ENCODE measurements at regions not wholly inside any gene's neighbourhood (a gene's known extent, or its start where the extent isn't known, plus 50 kb on each side); places are given as distances from the start of the nearest gene placed in this dataset.

DNA sequence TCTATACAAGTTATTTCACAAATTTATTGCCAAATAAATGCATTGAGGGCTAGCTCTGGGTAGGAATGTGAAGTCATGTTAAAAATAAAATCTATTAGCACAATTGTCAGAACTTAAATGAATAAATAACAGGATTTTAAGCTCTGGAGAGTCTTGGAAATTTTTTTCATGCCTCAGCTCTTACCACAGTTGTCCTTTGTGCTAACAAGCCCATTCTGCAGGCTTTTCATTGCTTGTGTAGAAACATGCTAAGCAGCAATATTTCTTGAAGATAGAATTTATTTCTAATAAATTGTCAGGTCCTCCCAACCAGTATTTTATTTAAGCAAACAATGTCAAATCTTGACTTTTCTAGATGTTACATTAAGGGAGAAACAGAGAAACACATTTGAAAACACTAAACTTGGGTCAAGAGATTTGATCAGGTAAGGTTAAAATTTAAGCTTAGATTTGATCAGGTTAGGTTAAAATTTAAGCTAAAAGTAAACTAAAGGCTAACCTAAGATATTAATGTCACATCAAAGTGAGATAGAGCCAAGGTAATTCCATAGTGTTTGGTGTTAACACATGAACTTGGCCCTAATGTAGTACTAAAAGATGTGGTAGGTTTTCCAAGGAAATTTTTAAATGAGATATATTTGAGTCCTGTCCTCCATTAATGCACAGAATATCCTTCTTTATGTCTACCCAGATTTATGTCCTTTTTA lies 179.1 kb upstream of the IL1RAPL1 start:
- intact Hi-C loops (cut with micrococcal nuclease; ENCODE audit: unreplicated experiment): no loop called here
- Histone ChIP-seq H3K9me3 (ENCODE audit: insufficient read depth, low read depth) (no peaks in the 10 kb centered on the region), H2AFZ (no peak overlapping the region), H4K20me1 (ENCODE audit: insufficient read depth) (no peaks in the 10 kb centered on the region), H3K4me1 (replicated peaks; ENCODE audit: insufficient read depth) (no peaks in the 10 kb centered on the region), H3K9me2 (ENCODE audit: insufficient read depth) (no peaks in the 10 kb centered on the region), H3K36me3 (ENCODE audit: low read depth) (no peaks in the 10 kb centered on the region), H3K4me2 (no peak overlapping the region), H3K4me3 (no peak overlapping the region), H3F3A (ENCODE audit: insufficient read depth, low read depth) (no peaks in the 10 kb centered on the region), H3K79me2 (ENCODE audit: low read depth) (no peaks in the 10 kb centered on the region), H3K27me3 (ENCODE audit: insufficient read depth, low read depth) (no peaks in the 10 kb centered on the region), H3K27ac (no peak overlapping the region)
- POLR2A ChIA-PET (ENCODE audit: unreplicated experiment): no interaction called here
- TF ChIP-seq, protein P1, sequence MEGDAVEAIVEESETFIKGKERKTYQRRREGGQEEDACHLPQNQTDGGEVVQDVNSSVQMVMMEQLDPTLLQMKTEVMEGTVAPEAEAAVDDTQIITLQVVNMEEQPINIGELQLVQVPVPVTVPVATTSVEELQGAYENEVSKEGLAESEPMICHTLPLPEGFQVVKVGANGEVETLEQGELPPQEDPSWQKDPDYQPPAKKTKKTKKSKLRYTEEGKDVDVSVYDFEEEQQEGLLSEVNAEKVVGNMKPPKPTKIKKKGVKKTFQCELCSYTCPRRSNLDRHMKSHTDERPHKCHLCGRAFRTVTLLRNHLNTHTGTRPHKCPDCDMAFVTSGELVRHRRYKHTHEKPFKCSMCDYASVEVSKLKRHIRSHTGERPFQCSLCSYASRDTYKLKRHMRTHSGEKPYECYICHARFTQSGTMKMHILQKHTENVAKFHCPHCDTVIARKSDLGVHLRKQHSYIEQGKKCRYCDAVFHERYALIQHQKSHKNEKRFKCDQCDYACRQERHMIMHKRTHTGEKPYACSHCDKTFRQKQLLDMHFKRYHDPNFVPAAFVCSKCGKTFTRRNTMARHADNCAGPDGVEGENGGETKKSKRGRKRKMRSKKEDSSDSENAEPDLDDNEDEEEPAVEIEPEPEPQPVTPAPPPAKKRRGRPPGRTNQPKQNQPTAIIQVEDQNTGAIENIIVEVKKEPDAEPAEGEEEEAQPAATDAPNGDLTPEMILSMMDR (conservative IDR thresholded peaks at IDR 0.05): no peak
- TF ChIP-seq EZH2 (IDR thresholded peaks at IDR 0.05; ENCODE audit: low read depth): no peak
- CTCF ChIA-PET: no interaction called here
- DNase-seq: no peak
- no TSS peak for BruUV-seq (replicated peaks)

DNA sequence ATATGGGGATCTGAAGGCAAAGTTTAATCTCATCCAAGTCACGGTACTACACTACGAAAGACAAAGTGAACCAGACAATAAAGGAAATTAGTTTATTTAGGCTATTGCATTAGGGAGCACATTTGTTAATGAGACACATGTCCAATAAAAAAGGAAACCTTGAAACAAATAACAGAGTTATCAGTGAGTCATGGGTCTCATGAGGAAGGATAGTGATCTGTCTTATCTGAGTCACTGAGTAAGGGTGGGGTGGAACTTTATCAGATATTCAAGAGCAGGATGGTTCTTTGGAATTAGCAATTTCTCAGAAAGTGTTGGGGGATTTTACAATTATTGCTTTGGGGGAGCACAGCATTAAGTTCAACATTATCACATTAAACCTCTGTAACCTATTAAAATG lies 188.9 kb upstream of the IL1RAPL1 start:
- H3K27me3 ChIP-seq (ENCODE audit: insufficient read depth, low read depth): no peaks in the 10 kb centered on the region
- no peaks in the 10 kb centered on the region for H3K4me1 ChIP-seq (replicated peaks; ENCODE audit: insufficient read depth)
- ChIA-PET CTCF (no interaction called here), POLR2A (ENCODE audit: unreplicated experiment) (no interaction called here)
- H4K20me1 ChIP-seq (ENCODE audit: insufficient read depth): no peaks in the 10 kb centered on the region
- no peaks in the 10 kb centered on the region for H3K9me3 ChIP-seq (ENCODE audit: insufficient read depth, low read depth)
- TF ChIP-seq EZH2 (IDR thresholded peaks at IDR 0.05; ENCODE audit: low read depth): no peak
- TF ChIP-seq, protein P1 (conservative IDR thresholded peaks at IDR 0.05): no peak
- H3F3A ChIP-seq (ENCODE audit: insufficient read depth, low read depth): no peaks in the 10 kb centered on the region
- no peak for DNase-seq
- H3K4me2 ChIP-seq: no peak overlapping the region
- no peak overlapping the region for H3K4me3 ChIP-seq
- intact Hi-C loops (cut with micrococcal nuclease; ENCODE audit: unreplicated experiment): no loop called here
- no peaks in the 10 kb centered on the region for H3K36me3 ChIP-seq (ENCODE audit: low read depth)
- no TSS peak for BruUV-seq (replicated peaks)
- H3K79me2 ChIP-seq (ENCODE audit: low read depth): no peaks in the 10 kb centered on the region
- H3K27ac ChIP-seq: no peak overlapping the region
- H3K9me2 ChIP-seq (ENCODE audit: insufficient read depth): no peaks in the 10 kb centered on the region
- H2AFZ ChIP-seq: no peak overlapping the region

DNA sequence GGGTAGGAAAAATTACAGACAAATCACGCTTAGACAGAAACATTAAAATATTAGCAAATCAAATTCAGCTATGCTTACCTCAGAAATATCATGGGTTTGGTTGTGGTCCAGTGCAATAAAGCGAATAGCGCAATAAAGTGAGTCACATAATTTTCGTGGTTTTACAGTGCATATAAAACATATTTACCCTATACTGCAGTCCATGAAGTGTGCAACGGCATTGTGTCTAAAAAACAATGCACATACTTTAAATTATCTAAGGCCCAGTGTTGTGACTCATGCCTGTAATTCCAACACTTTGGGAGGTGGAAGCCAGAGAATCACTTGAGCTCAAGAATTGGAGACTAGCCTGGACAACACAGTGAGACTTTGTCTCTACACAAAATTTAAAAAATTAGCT lies 195.7 kb upstream of the IL1RAPL1 start:
- Histone ChIP-seq H3K9me3 (ENCODE audit: insufficient read depth, low read depth) (no peaks in the 10 kb centered on the region), H2AFZ (no peak overlapping the region), H3K27me3 (ENCODE audit: insufficient read depth, low read depth) (no peaks in the 10 kb centered on the region), H3K27ac (no peak overlapping the region), H4K20me1 (ENCODE audit: insufficient read depth) (no peaks in the 10 kb centered on the region), H3K4me1 (replicated peaks; ENCODE audit: insufficient read depth) (no peaks in the 10 kb centered on the region), H3K9me2 (ENCODE audit: insufficient read depth) (no peaks in the 10 kb centered on the region), H3K4me2 (no peak overlapping the region), H3K4me3 (no peak overlapping the region), H3K79me2 (ENCODE audit: low read depth) (no peaks in the 10 kb centered on the region), H3F3A (ENCODE audit: insufficient read depth, low read depth) (no peaks in the 10 kb centered on the region), H3K36me3 (ENCODE audit: low read depth) (no peaks in the 10 kb centered on the region)
- BruUV-seq (replicated peaks): no TSS peak
- TF ChIP-seq, protein P1 (conservative IDR thresholded peaks at IDR 0.05): no peak
- no peak for TF ChIP-seq EZH2 (IDR thresholded peaks at IDR 0.05; ENCODE audit: low read depth)
- intact Hi-C loops (cut with micrococcal nuclease; ENCODE audit: unreplicated experiment): no loop called here
- CTCF ChIA-PET: no interaction called here
- no peak for DNase-seq
- POLR2A ChIA-PET (ENCODE audit: unreplicated experiment): no interaction called here

All from PC-9 (cell line).